OCI-LY3 (cell line): ENCODE measurements at regions not wholly inside any gene's neighbourhood (a gene's known extent, or its start where the extent isn't known, plus 50 kb on each side); places are given as distances from the start of the nearest gene placed in this dataset.

Source experiments
- EZH2phosphoT487 ChIP-seq: fragments of 200-600 bp; shearing (Covaris generic); IDR thresholded peaks from 2 replicates; pipeline ENCODE4 v1.6.1; 2018; ENCODE audit warnings: antibody characterized with exemption, mixed run types, low read depth
- TF ChIP-seq, protein P1 (sequence below): fragments of 200-600, 300-600 bp; sonication (generic); IDR thresholded peaks from 2 replicates; pipeline ENCODE4 v1.5.1; 2014; ENCODE audit warnings: antibody characterized with exemption, low read length, low read depth

DNA sequence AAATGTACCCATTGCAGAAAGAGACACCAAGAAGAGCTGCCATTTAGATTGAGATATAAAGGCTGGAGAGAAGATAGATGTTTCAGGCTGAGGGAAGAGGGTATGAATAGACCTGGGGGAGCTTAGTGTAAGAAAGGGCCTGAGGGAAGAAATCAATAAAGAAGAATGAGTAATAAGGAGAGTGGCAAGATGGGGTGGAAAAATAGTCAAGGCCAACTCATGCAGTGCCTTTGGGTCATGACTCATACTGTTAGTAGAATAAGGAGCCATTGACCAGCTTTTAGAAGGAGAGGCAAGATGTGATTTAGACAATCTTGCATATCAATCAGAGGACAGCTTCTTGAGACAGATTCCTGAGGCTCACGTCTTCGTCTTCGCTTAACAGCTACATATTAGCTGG lies 287.5 kb downstream of the DUSP6 start:
- TF ChIP-seq, protein P1, sequence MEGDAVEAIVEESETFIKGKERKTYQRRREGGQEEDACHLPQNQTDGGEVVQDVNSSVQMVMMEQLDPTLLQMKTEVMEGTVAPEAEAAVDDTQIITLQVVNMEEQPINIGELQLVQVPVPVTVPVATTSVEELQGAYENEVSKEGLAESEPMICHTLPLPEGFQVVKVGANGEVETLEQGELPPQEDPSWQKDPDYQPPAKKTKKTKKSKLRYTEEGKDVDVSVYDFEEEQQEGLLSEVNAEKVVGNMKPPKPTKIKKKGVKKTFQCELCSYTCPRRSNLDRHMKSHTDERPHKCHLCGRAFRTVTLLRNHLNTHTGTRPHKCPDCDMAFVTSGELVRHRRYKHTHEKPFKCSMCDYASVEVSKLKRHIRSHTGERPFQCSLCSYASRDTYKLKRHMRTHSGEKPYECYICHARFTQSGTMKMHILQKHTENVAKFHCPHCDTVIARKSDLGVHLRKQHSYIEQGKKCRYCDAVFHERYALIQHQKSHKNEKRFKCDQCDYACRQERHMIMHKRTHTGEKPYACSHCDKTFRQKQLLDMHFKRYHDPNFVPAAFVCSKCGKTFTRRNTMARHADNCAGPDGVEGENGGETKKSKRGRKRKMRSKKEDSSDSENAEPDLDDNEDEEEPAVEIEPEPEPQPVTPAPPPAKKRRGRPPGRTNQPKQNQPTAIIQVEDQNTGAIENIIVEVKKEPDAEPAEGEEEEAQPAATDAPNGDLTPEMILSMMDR: no peak
- TF ChIP-seq EZH2phosphoT487: no peak
